ENCODE measurements at regions not wholly inside any gene's neighbourhood (a gene's known extent, or its start where the extent isn't known, plus 50 kb on each side); places are given as distances from the start of the nearest gene placed in this dataset.

- Histone ChIP-seq H3K9ac (ENCODE audit: low read length) (no peak overlapping the region), H3F3A (ENCODE audit: insufficient read depth) (no peaks in the 10 kb centered on the region), H3K4me3 (ENCODE audit: insufficient read depth, low read length, poor library complexity, severe bottlenecking) (no peak overlapping the region), H3K9me3 (ENCODE audit: insufficient read depth, low read length) (no peaks in the 10 kb centered on the region), H4K20me1 (ENCODE audit: low read depth, low read length) (no peaks in the 10 kb centered on the region), H3K36me3 (ENCODE audit: low read length) (no peaks in the 10 kb centered on the region), H3K9me2 (replicated peaks; ENCODE audit: insufficient read depth, low read length) (no peaks in the 10 kb centered on the region), H3K27me3 (ENCODE audit: low read length) (no peaks in the 10 kb centered on the region), H3K4me2 (ENCODE audit: low read depth, low read length, poor library complexity, severe bottlenecking) (no peak overlapping the region), H3K27ac (ENCODE audit: low read depth, low read length) (no peak overlapping the region), H2AFZ (ENCODE audit: low read depth, low read length, severe bottlenecking) (no peak overlapping the region), H3K79me2 (ENCODE audit: insufficient read depth, low read length) (no peaks in the 10 kb centered on the region)
- no peak for TF ChIP-seq CTCF (IDR thresholded peaks at IDR 0.05; ENCODE audit: insufficient read depth, low read length, poor library complexity, severe bottlenecking)
- no peak for TF ChIP-seq EZH2phosphoT487 (conservative IDR thresholded peaks at IDR 0.05; ENCODE audit: low read length)
These were observed 294.7 kb upstream of the MAF start for GRCh38 chr16:79895053-79895916.

GRCh38 chr16:79893445-79893844 lies 292.9 kb upstream of the MAF start:
- H3K9me3 ChIP-seq (ENCODE audit: insufficient read depth, low read length) = no peaks in the 10 kb centered on the region
- no peaks in the 10 kb centered on the region for H3K27me3 ChIP-seq (ENCODE audit: low read length)
- H3K4me2 ChIP-seq (ENCODE audit: low read depth, low read length, poor library complexity, severe bottlenecking) = no peak overlapping the region
- no peaks in the 10 kb centered on the region for H4K20me1 ChIP-seq (ENCODE audit: low read depth, low read length)
- H2AFZ ChIP-seq (ENCODE audit: low read depth, low read length, severe bottlenecking) = no peak overlapping the region
- no peak overlapping the region for H3K9ac ChIP-seq (ENCODE audit: low read length)
- no peak overlapping the region for H3K4me3 ChIP-seq (ENCODE audit: insufficient read depth, low read length, poor library complexity, severe bottlenecking)
- no peaks in the 10 kb centered on the region for H3K36me3 ChIP-seq (ENCODE audit: low read length)
- TF ChIP-seq CTCF (IDR thresholded peaks at IDR 0.05; ENCODE audit: insufficient read depth, low read length, poor library complexity, severe bottlenecking) (no peak), EZH2phosphoT487 (conservative IDR thresholded peaks at IDR 0.05; ENCODE audit: low read length) (no peak)
- no peaks in the 10 kb centered on the region for H3K9me2 ChIP-seq (replicated peaks; ENCODE audit: insufficient read depth, low read length)
- H3K27ac ChIP-seq (ENCODE audit: low read depth, low read length) = no peak overlapping the region
- no peaks in the 10 kb centered on the region for H3K79me2 ChIP-seq (ENCODE audit: insufficient read depth, low read length)
- H3F3A ChIP-seq (ENCODE audit: insufficient read depth) = no peaks in the 10 kb centered on the region

- no peaks in the 10 kb centered on the region for H3K36me3 ChIP-seq (ENCODE audit: low read length)
- TF ChIP-seq EZH2phosphoT487 (conservative IDR thresholded peaks at IDR 0.05; ENCODE audit: low read length) = no peak
- no peak for TF ChIP-seq CTCF (IDR thresholded peaks at IDR 0.05; ENCODE audit: insufficient read depth, low read length, poor library complexity, severe bottlenecking)
- H3K9ac ChIP-seq (ENCODE audit: low read length) = no peak overlapping the region
- no peak overlapping the region for H3K4me3 ChIP-seq (ENCODE audit: insufficient read depth, low read length, poor library complexity, severe bottlenecking)
- H3F3A ChIP-seq (ENCODE audit: insufficient read depth) = no peaks in the 10 kb centered on the region
- H3K27ac ChIP-seq (ENCODE audit: low read depth, low read length) = no peak overlapping the region
- no peak overlapping the region for H3K4me2 ChIP-seq (ENCODE audit: low read depth, low read length, poor library complexity, severe bottlenecking)
- no peaks in the 10 kb centered on the region for H4K20me1 ChIP-seq (ENCODE audit: low read depth, low read length)
- H2AFZ ChIP-seq (ENCODE audit: low read depth, low read length, severe bottlenecking) = no peak overlapping the region
- no peaks in the 10 kb centered on the region for H3K27me3 ChIP-seq (ENCODE audit: low read length)
- no peaks in the 10 kb centered on the region for H3K79me2 ChIP-seq (ENCODE audit: insufficient read depth, low read length)
- no peaks in the 10 kb centered on the region for H3K9me2 ChIP-seq (replicated peaks; ENCODE audit: insufficient read depth, low read length)
- H3K9me3 ChIP-seq (ENCODE audit: insufficient read depth, low read length) = no peaks in the 10 kb centered on the region
These were observed 291.7 kb upstream of the MAF start for GRCh38 chr16:79892278-79892677.

Data from SU-DHL-6 (cell line).